ENCODE measurements at regions not wholly inside any gene's neighbourhood (a gene's known extent, or its start where the extent isn't known, plus 50 kb on each side); places are given as distances from the start of the nearest gene placed in this dataset.

DNA sequence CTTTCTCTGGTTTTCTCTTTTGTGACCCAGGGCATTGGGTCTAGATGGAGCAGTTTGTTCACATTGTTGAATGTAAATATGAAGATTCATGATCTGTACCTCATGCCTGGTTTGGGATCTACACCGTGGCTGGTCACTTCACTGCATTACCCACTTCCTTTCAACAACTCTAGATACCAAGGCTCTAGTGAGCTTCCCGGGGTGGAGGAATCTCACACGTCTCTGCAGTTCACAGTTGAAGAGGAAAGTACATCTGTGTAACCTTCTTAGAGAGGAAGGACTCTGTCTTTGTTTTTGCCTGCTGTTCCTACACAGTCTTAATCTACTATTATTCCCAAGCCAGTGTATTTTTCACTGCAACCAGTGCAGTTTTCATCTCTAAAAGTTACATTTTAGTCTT is 574.8 kb downstream of the MBD2 start:
- no peak overlapping the region for H3K4me2 ChIP-seq (ENCODE audit: low read depth, low read length, poor library complexity, severe bottlenecking)
- H3K4me3 ChIP-seq (ENCODE audit: insufficient read depth, low read length, poor library complexity, severe bottlenecking), result no peak overlapping the region
- no peak overlapping the region for H2AFZ ChIP-seq (ENCODE audit: low read depth, low read length, severe bottlenecking)
- TF ChIP-seq EZH2phosphoT487 (conservative IDR thresholded peaks at IDR 0.05; ENCODE audit: low read length), result no peak
- TF ChIP-seq, protein P1, sequence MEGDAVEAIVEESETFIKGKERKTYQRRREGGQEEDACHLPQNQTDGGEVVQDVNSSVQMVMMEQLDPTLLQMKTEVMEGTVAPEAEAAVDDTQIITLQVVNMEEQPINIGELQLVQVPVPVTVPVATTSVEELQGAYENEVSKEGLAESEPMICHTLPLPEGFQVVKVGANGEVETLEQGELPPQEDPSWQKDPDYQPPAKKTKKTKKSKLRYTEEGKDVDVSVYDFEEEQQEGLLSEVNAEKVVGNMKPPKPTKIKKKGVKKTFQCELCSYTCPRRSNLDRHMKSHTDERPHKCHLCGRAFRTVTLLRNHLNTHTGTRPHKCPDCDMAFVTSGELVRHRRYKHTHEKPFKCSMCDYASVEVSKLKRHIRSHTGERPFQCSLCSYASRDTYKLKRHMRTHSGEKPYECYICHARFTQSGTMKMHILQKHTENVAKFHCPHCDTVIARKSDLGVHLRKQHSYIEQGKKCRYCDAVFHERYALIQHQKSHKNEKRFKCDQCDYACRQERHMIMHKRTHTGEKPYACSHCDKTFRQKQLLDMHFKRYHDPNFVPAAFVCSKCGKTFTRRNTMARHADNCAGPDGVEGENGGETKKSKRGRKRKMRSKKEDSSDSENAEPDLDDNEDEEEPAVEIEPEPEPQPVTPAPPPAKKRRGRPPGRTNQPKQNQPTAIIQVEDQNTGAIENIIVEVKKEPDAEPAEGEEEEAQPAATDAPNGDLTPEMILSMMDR (IDR thresholded peaks at IDR 0.05; ENCODE audit: insufficient read depth, low read length, poor library complexity, severe bottlenecking), result no peak
- no peaks in the 10 kb centered on the region for H4K20me1 ChIP-seq (ENCODE audit: low read depth, low read length)
- H3K27ac ChIP-seq (ENCODE audit: low read depth, low read length), result no peak overlapping the region
- H3K36me3 ChIP-seq (ENCODE audit: low read length), result no peaks in the 10 kb centered on the region
- H3F3A ChIP-seq (ENCODE audit: insufficient read depth), result no peaks in the 10 kb centered on the region
- H3K9me3 ChIP-seq (ENCODE audit: insufficient read depth, low read length), result no peaks in the 10 kb centered on the region
- H3K27me3 ChIP-seq (ENCODE audit: low read length), result no peaks in the 10 kb centered on the region
- H3K9ac ChIP-seq (ENCODE audit: low read length), result no peak overlapping the region
- no peaks in the 10 kb centered on the region for H3K9me2 ChIP-seq (replicated peaks; ENCODE audit: insufficient read depth, low read length)
- H3K79me2 ChIP-seq (ENCODE audit: insufficient read depth, low read length), result no peaks in the 10 kb centered on the region

DNA sequence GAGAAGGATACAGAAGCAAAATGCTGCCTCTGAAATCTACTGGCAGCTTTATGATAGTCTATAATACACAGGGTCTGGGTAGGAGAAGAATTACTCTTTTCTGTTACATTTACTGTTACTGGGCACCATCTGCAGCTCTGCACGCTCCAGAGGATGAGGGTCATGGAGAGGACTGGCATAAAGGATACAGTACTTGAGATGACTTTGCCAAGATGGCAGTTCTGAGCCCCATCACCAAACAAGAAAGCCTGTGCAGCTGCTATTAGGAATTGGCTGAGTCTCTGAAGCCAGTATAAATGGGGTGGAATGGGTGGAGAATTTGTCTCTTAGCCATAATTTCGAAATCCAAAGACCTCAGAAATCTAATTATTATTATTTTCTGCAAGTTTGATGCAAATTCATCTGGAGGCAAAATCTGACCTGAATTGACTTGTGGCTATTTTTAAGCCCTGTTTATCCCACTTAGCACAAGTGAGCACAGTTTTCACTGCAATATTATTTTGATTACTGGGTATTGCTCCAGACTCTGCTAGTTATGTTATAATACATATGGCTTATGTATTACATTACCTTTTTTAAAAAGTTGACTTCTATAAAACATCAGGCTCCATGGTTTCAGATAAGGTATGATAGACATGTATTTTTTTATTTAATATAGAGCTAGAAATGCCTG is 579.5 kb downstream of the MBD2 start:
- TF ChIP-seq EZH2phosphoT487 (conservative IDR thresholded peaks at IDR 0.05; ENCODE audit: low read length), result no peak
- TF ChIP-seq, protein P1 (IDR thresholded peaks at IDR 0.05; ENCODE audit: insufficient read depth, low read length, poor library complexity, severe bottlenecking), result no peak
- no peaks in the 10 kb centered on the region for H3F3A ChIP-seq (ENCODE audit: insufficient read depth)
- H3K36me3 ChIP-seq (ENCODE audit: low read length), result no peaks in the 10 kb centered on the region
- no peak overlapping the region for H3K4me2 ChIP-seq (ENCODE audit: low read depth, low read length, poor library complexity, severe bottlenecking)
- no peak overlapping the region for H3K9ac ChIP-seq (ENCODE audit: low read length)
- no peak overlapping the region for H2AFZ ChIP-seq (ENCODE audit: low read depth, low read length, severe bottlenecking)
- H3K27ac ChIP-seq (ENCODE audit: low read depth, low read length), result no peak overlapping the region
- no peaks in the 10 kb centered on the region for H3K79me2 ChIP-seq (ENCODE audit: insufficient read depth, low read length)
- H4K20me1 ChIP-seq (ENCODE audit: low read depth, low read length), result no peaks in the 10 kb centered on the region
- no peak overlapping the region for H3K4me3 ChIP-seq (ENCODE audit: insufficient read depth, low read length, poor library complexity, severe bottlenecking)
- H3K9me3 ChIP-seq (ENCODE audit: insufficient read depth, low read length), result no peaks in the 10 kb centered on the region
- H3K27me3 ChIP-seq (ENCODE audit: low read length), result no peaks in the 10 kb centered on the region
- no peaks in the 10 kb centered on the region for H3K9me2 ChIP-seq (replicated peaks; ENCODE audit: insufficient read depth, low read length)

DNA sequence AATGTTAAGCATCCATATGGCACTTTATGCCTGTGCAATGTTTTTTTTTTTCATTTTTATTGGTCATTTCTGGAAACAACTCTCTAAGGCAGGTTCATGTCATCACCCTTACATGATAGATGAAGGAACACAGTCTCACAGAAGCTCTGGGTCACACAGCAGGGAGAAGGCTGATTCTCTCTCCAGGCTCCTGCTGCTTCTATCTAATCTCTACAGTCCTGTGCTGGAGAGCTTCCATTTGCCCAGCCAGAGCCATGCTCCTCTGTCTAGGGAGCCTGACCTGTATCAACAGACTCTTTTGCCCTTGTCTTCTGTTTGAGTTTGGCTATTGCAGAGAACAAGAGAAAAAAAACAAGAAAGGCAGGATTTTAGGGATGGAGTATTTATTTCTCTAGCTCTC is 584.8 kb downstream of the MBD2 start:
- Histone ChIP-seq H3K9me3 (ENCODE audit: insufficient read depth, low read length) (no peaks in the 10 kb centered on the region), H3K27ac (ENCODE audit: low read depth, low read length) (no peak overlapping the region), H3K9ac (ENCODE audit: low read length) (no peak overlapping the region), H3K79me2 (ENCODE audit: insufficient read depth, low read length) (no peaks in the 10 kb centered on the region), H3K36me3 (ENCODE audit: low read length) (no peaks in the 10 kb centered on the region), H3K9me2 (replicated peaks; ENCODE audit: insufficient read depth, low read length) (no peaks in the 10 kb centered on the region), H3K4me2 (ENCODE audit: low read depth, low read length, poor library complexity, severe bottlenecking) (no peak overlapping the region), H3K4me3 (ENCODE audit: insufficient read depth, low read length, poor library complexity, severe bottlenecking) (no peak overlapping the region), H3K27me3 (ENCODE audit: low read length) (no peaks in the 10 kb centered on the region), H2AFZ (ENCODE audit: low read depth, low read length, severe bottlenecking) (no peak overlapping the region), H3F3A (ENCODE audit: insufficient read depth) (no peaks in the 10 kb centered on the region), H4K20me1 (ENCODE audit: low read depth, low read length) (no peaks in the 10 kb centered on the region)
- TF ChIP-seq EZH2phosphoT487 (conservative IDR thresholded peaks at IDR 0.05; ENCODE audit: low read length), result no peak
- TF ChIP-seq, protein P1 (IDR thresholded peaks at IDR 0.05; ENCODE audit: insufficient read depth, low read length, poor library complexity, severe bottlenecking), result no peak

All from SU-DHL-6 (cell line).